ENCODE measurements at regions not wholly inside any gene's neighbourhood (a gene's known extent, or its start where the extent isn't known, plus 50 kb on each side); places are given as distances from the start of the nearest gene placed in this dataset.

DNA sequence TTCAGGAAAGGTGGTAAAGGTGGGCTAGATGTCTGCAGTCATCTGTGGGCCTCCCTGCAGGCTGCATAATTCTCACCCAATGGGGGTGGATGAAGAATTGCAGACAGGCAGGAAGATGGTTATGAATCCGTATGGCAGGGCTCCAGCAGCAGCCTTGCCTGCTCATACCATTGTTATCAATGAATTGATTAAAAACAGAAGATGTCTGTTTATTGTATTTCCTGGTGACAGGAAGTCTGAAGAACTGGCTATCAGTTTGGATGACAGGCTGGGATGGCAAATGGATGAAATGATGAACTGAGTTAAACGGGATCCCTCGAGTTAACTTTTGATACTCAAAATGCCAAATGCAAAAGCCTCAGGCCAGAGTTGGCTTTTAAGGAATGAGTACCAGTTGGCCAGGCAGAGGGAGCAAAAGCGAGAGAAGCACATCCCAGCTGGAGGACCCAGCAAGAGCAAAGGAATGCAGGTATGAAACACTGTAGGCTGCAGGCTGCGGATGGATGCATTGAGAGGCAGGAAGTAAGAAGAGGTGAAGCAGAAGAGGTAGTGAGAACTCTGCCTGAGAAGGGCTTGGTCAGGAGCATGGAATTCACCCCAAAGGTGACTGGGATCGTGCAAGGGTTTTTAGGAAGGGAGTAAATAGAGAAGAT, 550.0 kb upstream of the TBX3 start:
- ChIA-PET POLR2A (ENCODE audit: partially characterized antibody) (no interaction called here), CTCF (ENCODE audit: partially characterized antibody) (interaction anchor here (0.8 kb wide), 1 partner anchor 22 kb away, joined by 3 read pairs; no protein-coding TSS in a partner anchor)
- Histone ChIP-seq H3K4ac (replicated peaks; ENCODE audit: insufficient read length, low read depth, low read length) (no peak overlapping the region), H3K4me2 (ENCODE audit: insufficient read depth in 1 of 2, low read depth in 2 of 2, low read length in 2 of 2) (no peak overlapping the region), H4K5ac (ENCODE audit: insufficient read length, low read depth, low read length) (no peak overlapping the region), H2BK15ac (ENCODE audit: low read length) (no peak overlapping the region), H3K14ac (ENCODE audit: insufficient read length) (no peak overlapping the region), H3K18ac (ENCODE audit: extremely low read depth, low read length) (no peak overlapping the region), H3K27ac (ENCODE audit: low read depth, low read length) (no peak overlapping the region), H3K4me1 (replicated peaks in 1 of 4; ENCODE audit: control insufficient read depth in 3 of 4, insufficient read depth in 4 of 4, low read length in 3 of 4) (peaks cover 0 to 7% (median 3%) of the 10 kb centered on the region in 4 experiments; a peak in 4 of 7 replicates), H3K4me3 (ENCODE audit: extremely low read depth in 1 of 4, insufficient read depth in 2 of 4, low read depth in 3 of 4, low read length in 4 of 4) (no peak overlapping the region), H2BK5ac (ENCODE audit: low read depth, low read length) (no peak overlapping the region), H2BK120ac (replicated peaks; ENCODE audit: low read depth, low read length) (no peak overlapping the region), H3K23me2 (ENCODE audit: low read depth, low read length) (no peaks in the 10 kb centered on the region), H4K20me1 (replicated peaks in 1 of 2; ENCODE audit: control insufficient read depth in 1 of 2, insufficient read depth in 2 of 2, low read length in 2 of 2) (no peaks in the 10 kb centered on the region), H2BK20ac (ENCODE audit: low read length) (no peak overlapping the region), H3K9ac (replicated peaks in 1 of 4; ENCODE audit: extremely low read depth in 1 of 4, low read depth in 3 of 4, low read length in 3 of 4) (no peak overlapping the region), H4K8ac (ENCODE audit: extremely low read depth, insufficient read depth, low read length) (no peak overlapping the region), H3K56ac (replicated peaks; ENCODE audit: insufficient read length, low read depth, low read length) (no peak overlapping the region), H3K79me1 (ENCODE audit: low read depth, low read length) (no peaks in the 10 kb centered on the region), H3K79me2 (ENCODE audit: control insufficient read depth in 1 of 2, insufficient read depth in 2 of 2, low read length in 2 of 2) (no peaks in the 10 kb centered on the region), H3K36me3 (ENCODE audit: control insufficient read depth in 2 of 4, insufficient read depth in 4 of 4, low read length in 3 of 4) (no peaks in the 10 kb centered on the region), H3K27me3 (replicated peaks in 1 of 4; ENCODE audit: control insufficient read depth in 3 of 4, extremely low read depth in 1 of 4, insufficient read depth in 3 of 4, low read length in 3 of 4) (no peaks in the 10 kb centered on the region), H3K9me3 (ENCODE audit: insufficient read depth in 2 of 2, low read depth in 1 of 2, low read length in 1 of 2) (no peaks in the 10 kb centered on the region), H2AK5ac (ENCODE audit: low read depth, low read length) (no peak overlapping the region), H4K91ac (replicated peaks; ENCODE audit: insufficient read length, low read length) (no peak overlapping the region), H3K23ac (ENCODE audit: insufficient read length) (no peak overlapping the region), H2BK12ac (ENCODE audit: low read depth, low read length) (no peak overlapping the region), H2AFZ (ENCODE audit: low read length) (no peak overlapping the region)
- WGBS, 2 experiments (ENCODE audit: extremely low coverage in 1 of 2, insufficient coverage in 1 of 2, insufficient read length in 1 of 2, insufficient replicate concordance in 2 of 2, low coverage in 1 of 2, low lambda C conversion rate in 2 of 2, missing lambda C conversion rate in 1 of 2) = 59% methylated on average over 6 of the region's 6 CpGs; no CpG with 5 or more reads in 1 of the 2 experiments
- DNase-seq (ENCODE audit: low read depth in 1 of 2, low spot score in 2 of 2) (no peak), FAIRE-seq (peak; percentile 45)
- TF ChIP-seq EGR1 (IDR thresholded peaks at IDR 0.05; ENCODE audit: borderline replicate concordance, low read depth, low read length) (no peak), RAD21 (IDR thresholded peaks at IDR 0.05 in 1 of 2, conservative IDR thresholded peaks at IDR 0.05 in 1 of 2; ENCODE audit: low read depth in 2 of 2, low read length in 2 of 2) (peak; percentile 20 to 40), RXRA (IDR thresholded peaks at IDR 0.05; ENCODE audit: insufficient read depth, low read depth, low read length) (no peak), TAF1 (IDR thresholded peaks at IDR 0.05; ENCODE audit: low read depth, low read length) (no peak), ASH2L (IDR thresholded peaks at IDR 0.05; ENCODE audit: low read length) (no peak), TEAD4 (IDR thresholded peaks at IDR 0.05; ENCODE audit: low read depth, low read length) (peak; percentile 63)

All from H1 (cell line).